ENCODE measurements at regions not wholly inside any gene's neighbourhood (a gene's known extent, or its start where the extent isn't known, plus 50 kb on each side); places are given as distances from the start of the nearest gene placed in this dataset.

- TF ChIP-seq POLR2A (IDR thresholded peaks at IDR 0.05) (no peak), EP300 (IDR thresholded peaks at IDR 0.05) (no peak), CTCF (IDR thresholded peaks at IDR 0.05) (no peak), POLR2AphosphoS5 (IDR thresholded peaks at IDR 0.05) (no peak)
- Histone ChIP-seq H3K27me3 (no peaks in the 10 kb centered on the region), H3K4me1 (no peaks in the 10 kb centered on the region), H3K4me3 (no peak overlapping the region), H3K27ac (no peak overlapping the region), H3K36me3 (no peaks in the 10 kb centered on the region), H3K9me3 (no peaks in the 10 kb centered on the region)
- 80% methylated on average over 4 of the region's 4 CpGs for WGBS
- DNase-seq (ENCODE audit: low spot score in 2 of 2) = no peak
Measured at GRCh38 chr4:148730766-148731165, 288.6 kb upstream of the NR3C2 start.

GRCh38 chr4:148730082-148730640 lies 287.9 kb upstream of the NR3C2 start:
- Histone ChIP-seq H3K27me3 (no peaks in the 10 kb centered on the region), H3K4me3 (no peak overlapping the region), H3K27ac (no peak overlapping the region), H3K4me1 (no peaks in the 10 kb centered on the region), H3K9me3 (no peaks in the 10 kb centered on the region), H3K36me3 (no peaks in the 10 kb centered on the region)
- TF ChIP-seq POLR2A (IDR thresholded peaks at IDR 0.05) (no peak), POLR2AphosphoS5 (IDR thresholded peaks at IDR 0.05) (no peak), EP300 (IDR thresholded peaks at IDR 0.05) (no peak), CTCF (IDR thresholded peaks at IDR 0.05) (no peak)
- WGBS = 23% methylated on average over 1 of the region's 1 CpG
- no peak for DNase-seq (ENCODE audit: low spot score in 2 of 2)

- TF ChIP-seq EP300 (IDR thresholded peaks at IDR 0.05) (no peak), CTCF (IDR thresholded peaks at IDR 0.05) (no peak)
- WGBS = 81% methylated on average over 2 of the region's 2 CpGs
- no peaks in the 10 kb centered on the region for H3K36me3 ChIP-seq
Measured at GRCh38 chr4:148717988-148718387, 275.8 kb upstream of the NR3C2 start.

GRCh38 chr4:148716431-148717052 lies 274.3 kb upstream of the NR3C2 start:
- H3K36me3 ChIP-seq = no peaks in the 10 kb centered on the region
- TF ChIP-seq POLR2AphosphoS5 (IDR thresholded peaks at IDR 0.05) (no peak), EP300 (IDR thresholded peaks at IDR 0.05) (no peak), CTCF (IDR thresholded peaks at IDR 0.05) (no peak), POLR2A (IDR thresholded peaks at IDR 0.05) (no peak)
- H3K27ac ChIP-seq = no peak overlapping the region
- no peak overlapping the region for H3K4me3 ChIP-seq
- H3K4me1 ChIP-seq = no peaks in the 10 kb centered on the region
- H3K9me3 ChIP-seq = no peaks in the 10 kb centered on the region
- no peaks in the 10 kb centered on the region for H3K27me3 ChIP-seq
- 52% methylated on average over 1 of the region's 1 CpG for WGBS
- no peak for DNase-seq (ENCODE audit: low spot score in 2 of 2)

More at GRCh38 chr4:148717988-148718387, 275.8 kb upstream of the NR3C2 start:
- Histone ChIP-seq H3K4me3 (no peak overlapping the region), H3K27ac (no peak overlapping the region), H3K4me1 (no peaks in the 10 kb centered on the region), H3K9me3 (no peaks in the 10 kb centered on the region), H3K27me3 (no peaks in the 10 kb centered on the region)
- DNase-seq (ENCODE audit: low spot score in 2 of 2) = no peak

GRCh38 chr4:148704291-148704690 lies 262.1 kb upstream of the NR3C2 start:
- TF ChIP-seq CTCF (IDR thresholded peaks at IDR 0.05) = no peak
- no peak for TF ChIP-seq POLR2AphosphoS5 (IDR thresholded peaks at IDR 0.05)
- TF ChIP-seq POLR2A (IDR thresholded peaks at IDR 0.05) = no peak
- TF ChIP-seq EP300 (IDR thresholded peaks at IDR 0.05) = no peak
- DNase-seq (ENCODE audit: low spot score in 2 of 2) = no peak
- Histone ChIP-seq H3K36me3 (no peaks in the 10 kb centered on the region), H3K27ac (no peak overlapping the region), H3K4me1 (no peaks in the 10 kb centered on the region), H3K9me3 (no peaks in the 10 kb centered on the region), H3K4me3 (no peak overlapping the region), H3K27me3 (no peaks in the 10 kb centered on the region)
- WGBS = 73% methylated on average over 1 of the region's 1 CpG
